Transverse colon (tissue), 4 donors: ENCODE measurements at regions not wholly inside any gene's neighbourhood (a gene's known extent, or its start where the extent isn't known, plus 50 kb on each side); places are given as distances from the start of the nearest gene placed in this dataset.

Experiments used
- CTCF ChIP-seq, 5 experiments: fragments of 200-600 bp in 3 of 5; fragments of 450-650 bp in 2 of 5; sonication (generic) in 3 of 5; IDR thresholded peaks; 1 replicate in 2 of 5; 2 replicates in 3 of 5; pipeline ENCODE4 v1.5.1; 2016 to 2017; ENCODE audit warnings: antibody characterized with exemption in 5 of 5, inconsistent platforms in 3 of 5, mild to moderate bottlenecking in 2 of 5, moderate library complexity in 1 of 5
- EP300 ChIP-seq: sonication (generic); formaldehyde crosslinking; IDR thresholded peaks from one replicate; pipeline ENCODE4 v1.6.1; 2017; ENCODE audit warnings: antibody characterized with exemption, low read depth
- POLR2A ChIP-seq: fragments of 450-650 bp; IDR thresholded peaks from one replicate; pipeline ENCODE4 v1.6.1; 2016; ENCODE audit warnings: antibody characterized with exemption, mild to moderate bottlenecking, moderate library complexity
- POLR2AphosphoS5 ChIP-seq, 3 donors: sonication (generic); formaldehyde crosslinking; IDR thresholded peaks; one replicate each; pipeline ENCODE4 v1.6.1; 2016; ENCODE audit warnings: antibody characterized with exemption in 3 of 3

- no peak for TF ChIP-seq POLR2AphosphoS5 (IDR thresholded peaks at IDR 0.05)
- peak; percentile 47 to 53 (median 49) for TF ChIP-seq CTCF (IDR thresholded peaks at IDR 0.05)
- no peak for TF ChIP-seq POLR2A
- TF ChIP-seq EP300, result no peak
Observed at GRCh38 chr15:23877502-23878412, 190.7 kb upstream of the NDN start.
